HUES6 (cell line): ENCODE measurements at regions not wholly inside any gene's neighbourhood (a gene's known extent, or its start where the extent isn't known, plus 50 kb on each side); places are given as distances from the start of the nearest gene placed in this dataset.

Experiments used
- H3K27ac ChIP-seq: 2 replicates; pipeline ENCODE4 v1.7.0; 2013; ENCODE audit warnings: low read depth, mild to moderate bottlenecking, low read length, inconsistent platforms
- H3K27me3 ChIP-seq: 2 replicates; pipeline ENCODE4 v1.6.1; 2013; ENCODE audit warnings: low read length; ENCODE audit not compliant: control insufficient read depth, insufficient read depth
- H3K36me3 ChIP-seq: 2 replicates; pipeline ENCODE4 v1.6.1; 2013; ENCODE audit warnings: low read length; ENCODE audit not compliant: control insufficient read depth, insufficient read depth
- H3K4me1 ChIP-seq: 2 replicates; pipeline ENCODE4 v1.6.1; 2013; ENCODE audit warnings: low read length; ENCODE audit not compliant: control insufficient read depth, insufficient read depth
- H3K4me3 ChIP-seq: 2 replicates; pipeline ENCODE4 v1.5.1; 2013; ENCODE audit warnings: low read depth, low read length
- H3K9ac ChIP-seq: one replicate; pipeline ENCODE4 v1.6.1; 2013; ENCODE audit warnings: mild to moderate bottlenecking, low read length
- H3K9me3 ChIP-seq: 2 replicates; pipeline ENCODE4 v1.6.1; 2013; ENCODE audit warnings: low read depth, low read length; ENCODE audit not compliant: control insufficient read depth, insufficient read depth

DNA sequence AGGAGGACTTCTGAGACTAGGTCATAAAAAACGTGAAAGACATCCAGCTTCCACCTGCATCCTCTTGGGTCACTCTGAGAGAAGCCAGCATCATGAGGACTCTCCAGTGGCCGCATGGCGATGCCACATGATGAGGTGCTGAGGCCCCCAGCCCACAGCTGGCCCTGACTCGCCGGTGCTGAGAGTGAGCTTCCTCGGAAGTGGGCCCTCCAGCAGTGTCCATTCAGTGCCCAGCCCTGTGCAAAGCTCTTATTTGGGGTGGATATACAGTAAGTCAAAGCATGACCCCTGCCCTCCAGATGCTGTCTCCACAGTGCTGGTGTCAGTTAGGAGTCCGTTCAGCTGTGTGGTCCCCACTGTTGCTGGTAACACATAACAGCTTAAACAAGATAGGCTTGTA lies 93.6 kb upstream of the CHST15 start:
- Histone ChIP-seq H3K36me3 (no peaks in the 10 kb centered on the region), H3K9me3 (no peaks in the 10 kb centered on the region), H3K4me3 (no peak overlapping the region), H3K27ac (no peak overlapping the region), H3K27me3 (no peaks in the 10 kb centered on the region), H3K4me1 (no peaks in the 10 kb centered on the region; the same call in 1 of the 2 replicates), H3K9ac (no peak overlapping the region)

DNA sequence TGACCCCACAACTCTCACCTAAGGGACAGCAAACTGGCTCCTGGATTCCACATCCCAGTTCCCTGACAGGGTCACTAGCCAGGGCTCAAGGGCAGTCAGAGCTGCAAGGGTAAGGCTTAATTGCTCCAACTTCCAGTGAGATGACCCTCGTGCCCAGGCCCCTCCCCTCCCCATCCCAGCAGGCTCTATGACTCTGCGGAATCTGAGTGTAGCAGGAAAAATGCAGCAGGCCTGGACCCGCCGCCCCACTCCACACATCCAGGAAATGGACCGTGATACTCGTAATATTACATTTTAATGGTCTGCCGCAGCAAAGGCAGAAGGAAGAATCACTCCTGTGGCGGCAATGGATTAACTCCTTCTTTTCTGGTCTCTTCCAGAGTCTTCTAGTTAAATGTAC lies 91.7 kb upstream of the CHST15 start:
- no peaks in the 10 kb centered on the region for H3K9me3 ChIP-seq
- no peaks in the 10 kb centered on the region; the same call in 1 of the 2 replicates for H3K4me1 ChIP-seq
- no peaks in the 10 kb centered on the region for H3K27me3 ChIP-seq
- H3K9ac ChIP-seq, result no peak overlapping the region
- H3K27ac ChIP-seq, result no peak overlapping the region
- no peaks in the 10 kb centered on the region for H3K36me3 ChIP-seq
- H3K4me3 ChIP-seq, result no peak overlapping the region

DNA sequence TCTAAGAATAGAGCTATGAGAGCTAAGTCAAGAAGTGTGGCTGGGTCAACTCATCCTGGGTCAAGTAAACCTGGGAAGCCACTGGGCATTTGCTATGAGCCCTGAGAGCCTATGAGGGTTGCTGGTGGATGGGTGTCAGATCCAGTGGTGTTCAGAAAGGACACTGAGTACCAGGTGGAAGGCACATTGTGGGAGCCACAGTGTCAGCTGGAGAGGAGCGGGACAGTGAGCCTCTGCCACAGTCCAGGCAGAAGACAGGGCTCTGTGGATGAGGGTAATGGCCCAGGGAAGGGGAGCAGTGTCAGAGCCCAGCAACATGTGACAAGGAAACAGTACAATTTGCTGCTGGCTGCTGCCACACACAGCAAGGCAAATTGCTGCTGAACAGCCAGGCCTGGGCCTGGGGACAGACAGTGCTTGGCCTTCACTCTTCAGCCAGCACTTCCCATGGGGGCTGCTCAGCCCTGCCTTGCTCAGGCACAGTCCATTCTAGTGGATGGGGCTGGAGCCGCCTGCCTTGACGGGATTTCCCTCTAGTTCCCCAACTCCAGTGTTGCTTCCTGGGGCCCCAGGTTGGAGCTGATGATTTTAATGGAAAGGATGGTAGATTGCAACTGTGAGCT lies 90.9 kb upstream of the CHST15 start:
- Histone ChIP-seq H3K27me3 (no peaks in the 10 kb centered on the region), H3K27ac (no peak overlapping the region), H3K4me3 (no peak overlapping the region), H3K4me1 (no peaks in the 10 kb centered on the region; the same call in 1 of the 2 replicates), H3K9ac (no peak overlapping the region), H3K9me3 (no peaks in the 10 kb centered on the region), H3K36me3 (no peaks in the 10 kb centered on the region)

DNA sequence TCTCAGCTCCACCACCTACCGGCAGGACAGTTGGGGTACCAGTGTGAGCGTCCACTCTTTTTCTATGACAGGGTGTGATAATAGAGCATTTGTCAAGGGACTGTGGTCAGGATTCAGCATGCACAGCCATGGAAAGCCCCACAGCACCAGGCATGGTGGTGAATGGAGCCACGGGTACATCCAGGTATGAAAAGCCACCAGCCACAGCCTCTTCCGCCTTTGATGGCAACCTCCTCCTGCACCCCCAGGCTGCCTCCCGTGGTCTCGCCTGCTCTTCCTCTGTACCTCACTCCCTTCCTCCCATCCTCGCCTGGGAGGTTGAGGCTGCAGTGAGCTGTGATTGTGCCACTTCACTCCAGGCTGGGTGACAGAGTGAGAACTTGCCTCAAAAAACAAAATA lies 90.2 kb upstream of the CHST15 start:
- H3K27ac ChIP-seq, result no peak overlapping the region
- H3K4me3 ChIP-seq, result no peak overlapping the region
- H3K4me1 ChIP-seq, result no peaks in the 10 kb centered on the region; the same call in 1 of the 2 replicates
- no peaks in the 10 kb centered on the region for H3K27me3 ChIP-seq
- no peaks in the 10 kb centered on the region for H3K9me3 ChIP-seq
- no peaks in the 10 kb centered on the region for H3K36me3 ChIP-seq
- no peak overlapping the region for H3K9ac ChIP-seq

DNA sequence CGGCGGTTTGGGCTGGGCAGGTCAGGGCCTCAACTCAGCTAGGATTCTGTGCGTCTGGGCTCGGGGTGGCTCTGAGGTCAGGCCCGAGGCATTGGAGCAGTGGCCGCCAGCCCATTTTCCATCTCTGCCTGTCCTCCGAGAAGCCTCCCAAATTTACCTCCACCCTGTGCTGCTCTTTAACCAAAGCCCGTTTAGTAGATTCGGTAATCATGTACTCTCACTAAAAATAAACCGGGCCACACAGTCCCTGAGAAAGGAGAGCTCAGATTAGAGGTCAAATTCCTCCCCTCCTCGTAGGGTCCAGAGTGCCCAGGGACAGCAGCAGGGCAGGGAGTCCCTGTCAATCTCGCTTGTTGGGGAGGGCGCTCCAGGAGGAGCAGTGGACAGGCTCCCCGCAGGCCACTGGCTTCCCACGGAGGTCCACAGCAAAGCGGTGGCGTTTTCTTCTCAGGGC lies 88.7 kb upstream of the CHST15 start:
- no peaks in the 10 kb centered on the region; the same call in 1 of the 2 replicates for H3K4me1 ChIP-seq
- no peak overlapping the region for H3K9ac ChIP-seq
- no peak overlapping the region for H3K27ac ChIP-seq
- no peaks in the 10 kb centered on the region for H3K36me3 ChIP-seq
- H3K9me3 ChIP-seq, result no peaks in the 10 kb centered on the region
- no peak overlapping the region for H3K4me3 ChIP-seq
- no peaks in the 10 kb centered on the region for H3K27me3 ChIP-seq

DNA sequence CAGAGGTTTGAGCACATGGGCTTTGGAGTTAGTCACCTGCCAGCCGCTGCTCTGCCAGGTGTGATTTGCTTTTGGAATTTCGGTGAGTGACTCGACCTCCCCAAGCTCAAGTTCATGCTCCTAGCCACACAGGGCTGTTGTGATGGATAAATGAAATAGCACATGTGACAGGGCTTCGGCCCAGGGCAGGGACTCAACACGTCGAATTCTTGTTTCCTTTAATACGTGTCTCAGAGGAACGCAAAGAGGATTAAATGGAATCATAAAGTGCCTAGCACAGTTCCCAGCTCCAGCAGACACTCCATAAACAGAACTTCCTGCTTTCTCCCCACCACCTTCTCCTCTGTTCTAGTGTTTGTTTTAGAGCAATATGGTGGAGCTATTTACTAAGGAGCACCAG lies 88.3 kb upstream of the CHST15 start:
- H3K36me3 ChIP-seq, result no peaks in the 10 kb centered on the region
- no peaks in the 10 kb centered on the region for H3K9me3 ChIP-seq
- no peak overlapping the region for H3K9ac ChIP-seq
- H3K27ac ChIP-seq, result no peak overlapping the region
- H3K4me3 ChIP-seq, result no peak overlapping the region
- no peaks in the 10 kb centered on the region; the same call in 1 of the 2 replicates for H3K4me1 ChIP-seq
- H3K27me3 ChIP-seq, result no peaks in the 10 kb centered on the region

DNA sequence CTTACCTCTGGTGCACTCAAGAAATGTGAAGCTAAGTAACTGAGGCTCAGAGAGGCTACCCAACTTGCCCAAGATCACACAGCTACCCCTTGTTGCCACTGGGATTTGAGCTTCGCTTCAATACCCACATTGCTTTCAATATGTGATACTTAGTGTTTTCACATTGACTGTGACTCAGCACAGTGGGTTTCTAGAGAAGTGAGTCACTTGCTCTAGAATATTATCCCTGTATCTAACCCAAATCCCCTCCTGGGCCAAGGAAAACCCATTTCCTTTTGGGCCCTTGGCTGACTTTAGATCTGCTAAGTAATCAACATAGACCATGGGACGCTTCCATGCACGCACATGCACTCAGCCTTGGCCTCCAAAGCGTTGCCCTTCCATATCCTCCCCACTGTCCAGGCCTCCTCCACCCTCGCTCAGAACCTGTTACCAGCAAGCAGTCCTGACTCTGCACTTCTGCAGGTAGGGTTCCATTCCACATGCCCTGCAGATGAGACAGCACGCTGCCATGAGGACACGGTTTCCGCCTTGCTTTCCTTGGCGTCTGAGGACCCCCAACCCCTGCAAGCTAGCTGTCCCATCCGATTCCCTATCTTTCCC lies 87.7 kb upstream of the CHST15 start:
- Histone ChIP-seq H3K9ac (no peak overlapping the region), H3K36me3 (no peaks in the 10 kb centered on the region), H3K4me3 (no peak overlapping the region)

DNA sequence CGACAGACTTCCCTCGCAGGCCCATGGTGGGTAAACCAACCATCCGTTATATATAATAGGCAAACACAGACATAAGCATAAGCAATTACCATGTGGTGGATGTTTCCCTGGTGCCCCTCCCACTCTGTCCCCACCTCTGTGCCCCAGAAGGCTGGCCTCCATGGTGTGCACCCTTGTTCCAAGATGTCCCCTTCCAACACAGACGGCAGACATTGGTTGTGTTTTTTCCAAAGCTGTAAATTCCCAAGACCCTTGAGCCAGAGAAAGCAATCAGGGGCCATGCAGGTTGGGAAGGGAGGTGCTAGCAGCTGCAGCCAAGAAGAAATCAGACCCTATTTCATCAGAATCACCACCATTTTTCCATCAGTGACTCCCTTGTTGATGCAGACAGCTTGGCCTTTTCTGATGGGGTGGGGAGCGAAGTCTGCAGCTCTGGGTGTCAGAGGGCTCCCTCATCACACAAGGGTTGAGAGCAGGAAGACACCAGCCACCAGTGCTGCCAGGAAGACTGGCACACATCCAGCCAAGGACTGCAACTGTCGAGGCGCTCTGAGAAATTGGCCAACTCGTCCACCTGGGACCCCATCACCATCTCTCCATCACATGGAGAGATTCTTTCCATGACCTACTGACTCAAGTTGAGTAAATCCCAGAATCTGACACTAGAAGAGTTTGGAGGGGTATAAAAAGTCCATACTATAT lies 86.8 kb upstream of the CHST15 start:
- no peak overlapping the region for H3K9ac ChIP-seq
- H3K27ac ChIP-seq, result no peak overlapping the region
- no peaks in the 10 kb centered on the region for H3K27me3 ChIP-seq
- no peaks in the 10 kb centered on the region for H3K9me3 ChIP-seq
- H3K36me3 ChIP-seq, result no peaks in the 10 kb centered on the region
- no peak overlapping the region for H3K4me3 ChIP-seq
- H3K4me1 ChIP-seq, result peaks cover 3% of the 10 kb centered on the region; the same call in 1 of the 2 replicates

More for the DNA sequence above, 87.7 kb upstream of the CHST15 start:
- no peaks in the 10 kb centered on the region for H3K9me3 ChIP-seq
- no peaks in the 10 kb centered on the region; the same call in 1 of the 2 replicates for H3K4me1 ChIP-seq
- H3K27me3 ChIP-seq, result no peaks in the 10 kb centered on the region
- H3K27ac ChIP-seq, result no peak overlapping the region

DNA sequence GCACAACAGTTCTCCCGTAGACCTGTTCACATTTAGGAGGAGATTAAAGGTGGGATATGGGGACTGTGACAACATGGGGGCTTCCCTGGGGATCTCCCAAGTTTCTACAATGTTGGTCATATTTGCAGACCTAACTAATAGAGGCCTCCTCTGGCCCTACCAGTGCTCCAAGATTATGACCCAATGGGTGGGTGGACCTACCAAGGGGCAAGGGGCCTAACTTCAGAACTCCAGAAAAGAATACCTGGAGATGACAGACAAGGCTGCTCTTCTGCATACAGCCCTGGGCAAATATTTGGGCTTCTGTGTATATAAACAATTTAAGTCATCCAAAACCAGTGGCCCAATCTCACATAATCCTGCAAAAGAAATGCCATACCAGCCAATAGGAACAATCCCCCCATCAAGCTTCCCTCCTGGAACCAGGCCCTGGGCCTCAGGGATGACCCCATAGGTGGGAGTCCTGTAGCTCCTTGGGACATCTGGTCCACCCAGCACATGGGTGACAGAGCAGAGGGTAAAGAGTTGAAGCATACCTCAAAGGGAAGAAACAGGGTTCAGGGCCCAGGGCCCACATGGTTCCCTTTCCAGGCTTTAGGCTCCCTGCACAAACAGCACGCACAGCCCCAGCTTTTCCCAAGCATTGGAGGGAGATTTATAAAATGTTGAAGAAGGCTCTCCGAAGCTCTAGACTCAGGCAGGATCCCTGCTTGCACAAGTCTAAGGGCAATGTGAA lies 86.1 kb upstream of the CHST15 start:
- peaks cover 5% of the 10 kb centered on the region; the same call in 1 of the 2 replicates for H3K4me1 ChIP-seq
- no peak overlapping the region for H3K9ac ChIP-seq

DNA sequence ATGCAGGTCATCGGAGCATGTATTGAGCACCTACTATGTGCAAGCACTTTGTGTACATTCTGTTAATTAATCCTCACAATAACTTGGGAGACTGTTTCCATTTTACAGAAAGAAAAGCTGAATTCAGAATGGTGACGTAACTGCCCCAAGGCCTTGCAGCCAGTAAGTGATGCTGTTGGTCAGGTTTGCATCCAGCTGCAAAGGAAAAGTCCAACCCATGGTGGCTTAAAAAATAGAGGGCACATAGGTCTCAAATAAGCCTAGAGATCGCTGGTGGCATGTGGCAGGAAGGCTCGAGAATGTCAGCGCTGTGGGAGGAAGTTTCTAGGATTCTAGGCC lies 83.8 kb upstream of the CHST15 start:
- Histone ChIP-seq H3K9ac (no peak overlapping the region), H3K36me3 (no peaks in the 10 kb centered on the region), H3K27me3 (no peaks in the 10 kb centered on the region), H3K4me3 (no peak overlapping the region), H3K9me3 (no peaks in the 10 kb centered on the region), H3K27ac (no peak overlapping the region), H3K4me1 (peaks cover 5% of the 10 kb centered on the region; the same call in 1 of the 2 replicates)

More for the DNA sequence above, 86.1 kb upstream of the CHST15 start:
- Histone ChIP-seq H3K27me3 (no peaks in the 10 kb centered on the region), H3K27ac (no peak overlapping the region), H3K9me3 (no peaks in the 10 kb centered on the region), H3K4me3 (no peak overlapping the region), H3K36me3 (no peaks in the 10 kb centered on the region)
